Transverse colon (tissue), 4 donors: ENCODE measurements at regions not wholly inside any gene's neighbourhood (a gene's known extent, or its start where the extent isn't known, plus 50 kb on each side); places are given as distances from the start of the nearest gene placed in this dataset.
"Not testable (repeated sequence)": the region's sequence is repeated elsewhere in the genome, so short reads cannot be mapped to it uniquely, and the experiment has no call there.

Experiments used
- DNase-seq: peaks from one replicate; pipeline ENCODE4 v3.0.0-alpha.2; 2019
- H3K27ac ChIP-seq, 4 donors: fragments of 200-600 bp; sonication (generic); 2 replicates each; pipeline ENCODE4 v1.5.1; 2016 to 2018; ENCODE audit warnings: inconsistent platforms in 4 of 4
- H3K27me3 ChIP-seq: fragments of 200-600 bp; sonication (generic); 2 replicates; pipeline ENCODE4 v1.5.1; 2017; ENCODE audit warnings: inconsistent platforms
- H3K36me3 ChIP-seq, 4 donors: fragments of 200-600 bp; sonication (generic); 2 replicates each; pipeline ENCODE4 v1.5.1; 2017 to 2019; ENCODE audit warnings: inconsistent platforms in 4 of 4
- H3K4me1 ChIP-seq, 4 donors: fragments of 200-600 bp; sonication (generic); 2 replicates each; pipeline ENCODE4 v1.5.1; 2017 to 2020; ENCODE audit warnings: inconsistent platforms in 4 of 4
- H3K4me3 ChIP-seq, 4 donors: fragments of 200-600 bp; sonication (generic); 1 replicate in 1 of 4; 2 replicates in 3 of 4; pipeline versions ENCODE4 v1.5.1 to v1.6.1; 2017 to 2019; ENCODE audit warnings: inconsistent platforms in 4 of 4
- H3K9me3 ChIP-seq, 2 donors: fragments of 200-600 bp; sonication (generic); 2 replicates each; pipeline ENCODE4 v1.5.1; 2017 to 2019; ENCODE audit warnings: inconsistent platforms in 2 of 2
- EP300 ChIP-seq: sonication (generic); formaldehyde crosslinking; IDR thresholded peaks from one replicate; pipeline ENCODE4 v1.6.1; 2017; ENCODE audit warnings: antibody characterized with exemption, low read depth
- POLR2A ChIP-seq: fragments of 450-650 bp; IDR thresholded peaks from one replicate; pipeline ENCODE4 v1.6.1; 2016; ENCODE audit warnings: antibody characterized with exemption, mild to moderate bottlenecking, moderate library complexity
- POLR2AphosphoS5 ChIP-seq, 3 donors: sonication (generic); formaldehyde crosslinking; IDR thresholded peaks; one replicate each; pipeline ENCODE4 v1.6.1; 2016; ENCODE audit warnings: antibody characterized with exemption in 3 of 3
- WGBS, 2 donors: methylation state at CpG; one replicate each; pipeline ENCODE4 v1.1.5; 2018; ENCODE audit warnings: low coverage in 1 of 2; 5-methylcytosine and 5-hydroxymethylcytosine counted together
- in situ Hi-C, 4 donors: fragments of 200-750 bp; cut with MboI; loops; one replicate each; pipeline versions ENCODE4 v1.15.0 to v1.15.1; 2017; ENCODE audit warnings: low sequenced_read_pairs in 3 of 4, low pct_ligation_motif_present in 1 of 4, low pct_unique_long_range_greater_than_20kb in 1 of 4
- intact Hi-C: fragments of 100-400 bp; cut with DNase I; formaldehyde crosslinking; loops from one replicate; pipeline ENCODE4 v1.15.1; 2023; ENCODE audit warnings: low total_unique reads
- TF ChIP-seq, protein P1 (sequence below), 5 experiments: fragments of 200-600 bp in 3 of 5; fragments of 450-650 bp in 2 of 5; sonication (generic) in 3 of 5; IDR thresholded peaks; 1 replicate in 2 of 5; 2 replicates in 3 of 5; pipeline ENCODE4 v1.5.1; 2016 to 2017; ENCODE audit warnings: antibody characterized with exemption in 5 of 5, inconsistent platforms in 3 of 5, mild to moderate bottlenecking in 2 of 5, moderate library complexity in 1 of 5

DNA sequence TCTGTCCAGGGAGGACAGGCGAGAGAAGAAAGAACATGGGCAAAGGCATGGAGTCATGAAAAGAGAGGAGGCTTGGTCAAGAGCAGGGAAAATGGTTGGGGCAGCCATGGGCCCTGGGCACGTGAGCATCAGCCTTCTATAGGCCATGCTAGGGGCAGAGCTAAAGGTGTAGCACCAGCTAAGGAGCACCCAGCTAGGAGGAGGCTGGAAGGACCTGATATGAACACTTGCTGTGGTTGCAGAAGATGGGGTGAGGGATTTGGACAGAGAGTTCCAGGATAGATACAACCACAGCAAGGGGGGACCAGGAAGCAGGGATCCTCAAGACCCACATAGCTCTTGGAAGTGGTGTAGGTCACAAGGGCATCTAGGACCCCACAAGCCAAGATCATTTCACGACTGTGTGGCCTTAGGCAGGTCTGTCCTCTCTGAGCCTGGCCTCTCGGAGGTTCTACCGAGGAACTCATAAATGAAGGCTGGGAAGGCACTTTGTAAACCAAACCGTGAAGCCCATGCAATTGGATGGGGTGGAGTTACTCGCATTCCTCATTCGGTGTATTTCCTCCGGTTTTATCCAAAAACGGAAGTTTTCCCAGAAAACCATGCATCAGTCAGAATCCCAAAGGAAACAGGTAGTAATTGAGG lies 74.0 kb upstream of the TOP1 start:
- Histone ChIP-seq H3K36me3 (no peaks in the 10 kb centered on the region), H3K27ac (no peak overlapping the region), H3K4me1 (no peaks in the 10 kb centered on the region), H3K9me3 (no peaks in the 10 kb centered on the region), H3K27me3 (no peaks in the 10 kb centered on the region), H3K4me3 (no peak overlapping the region)
- TF ChIP-seq EP300 (no peak), POLR2A (no peak), POLR2AphosphoS5 (IDR thresholded peaks at IDR 0.05) (no peak)
- TF ChIP-seq, protein P1, sequence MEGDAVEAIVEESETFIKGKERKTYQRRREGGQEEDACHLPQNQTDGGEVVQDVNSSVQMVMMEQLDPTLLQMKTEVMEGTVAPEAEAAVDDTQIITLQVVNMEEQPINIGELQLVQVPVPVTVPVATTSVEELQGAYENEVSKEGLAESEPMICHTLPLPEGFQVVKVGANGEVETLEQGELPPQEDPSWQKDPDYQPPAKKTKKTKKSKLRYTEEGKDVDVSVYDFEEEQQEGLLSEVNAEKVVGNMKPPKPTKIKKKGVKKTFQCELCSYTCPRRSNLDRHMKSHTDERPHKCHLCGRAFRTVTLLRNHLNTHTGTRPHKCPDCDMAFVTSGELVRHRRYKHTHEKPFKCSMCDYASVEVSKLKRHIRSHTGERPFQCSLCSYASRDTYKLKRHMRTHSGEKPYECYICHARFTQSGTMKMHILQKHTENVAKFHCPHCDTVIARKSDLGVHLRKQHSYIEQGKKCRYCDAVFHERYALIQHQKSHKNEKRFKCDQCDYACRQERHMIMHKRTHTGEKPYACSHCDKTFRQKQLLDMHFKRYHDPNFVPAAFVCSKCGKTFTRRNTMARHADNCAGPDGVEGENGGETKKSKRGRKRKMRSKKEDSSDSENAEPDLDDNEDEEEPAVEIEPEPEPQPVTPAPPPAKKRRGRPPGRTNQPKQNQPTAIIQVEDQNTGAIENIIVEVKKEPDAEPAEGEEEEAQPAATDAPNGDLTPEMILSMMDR (IDR thresholded peaks at IDR 0.05), result no peak
- WGBS, 2 donors, result 91 to 93% methylated on average over 2 to 10 of the region's 10 CpGs
- intact Hi-C loops (no loop called here), in situ Hi-C loops (loop anchor here in 3 of 4 donors (25.0 kb wide), 3 partner anchors 217 to 1067 kb away; partner anchors contain the start of gene LPIN3 (in 1 of the 3))
- DNase-seq, result no peak

DNA sequence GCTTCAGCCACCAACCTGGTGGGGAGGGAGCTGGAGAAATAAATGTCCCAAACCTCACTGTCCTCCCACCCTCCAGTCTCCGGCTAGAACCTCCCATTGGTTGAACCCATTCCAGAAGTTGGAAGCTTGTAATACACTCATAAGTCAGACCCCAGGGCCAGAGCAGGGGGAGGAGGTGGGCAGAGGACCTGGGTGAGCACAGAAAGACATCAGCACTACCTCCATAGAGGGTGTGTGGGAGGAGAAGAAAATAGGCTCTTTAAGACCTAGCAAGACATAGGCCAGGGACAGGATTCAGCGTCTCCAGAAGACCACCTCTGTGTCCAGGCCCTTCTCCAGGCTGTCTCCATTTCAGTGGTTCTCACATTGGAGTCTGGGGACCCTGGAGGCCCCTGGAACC lies 73.3 kb upstream of the TOP1 start:
- no peaks in the 10 kb centered on the region for H3K4me1 ChIP-seq
- H3K9me3 ChIP-seq, result no peaks in the 10 kb centered on the region
- H3K27me3 ChIP-seq, result no peaks in the 10 kb centered on the region
- intact Hi-C loops, result no loop called here
- TF ChIP-seq POLR2AphosphoS5 (IDR thresholded peaks at IDR 0.05), result no peak
- TF ChIP-seq, protein P1 (IDR thresholded peaks at IDR 0.05), result no peak
- TF ChIP-seq EP300, result no peak
- no peak for TF ChIP-seq POLR2A
- WGBS, 2 donors, result 93% methylated on average over 2 of the region's 2 CpGs; no CpG with 5 or more reads in 1 of the 2 donors
- H3K4me3 ChIP-seq, result no peak overlapping the region
- in situ Hi-C loops, result loop anchor here in 3 of 4 donors (25.0 kb wide), 3 partner anchors 218 to 1068 kb away; partner anchors contain the start of gene LPIN3 (in 1 of the 3)
- no peak overlapping the region for H3K27ac ChIP-seq
- no peak for DNase-seq
- H3K36me3 ChIP-seq, result no peaks in the 10 kb centered on the region

DNA sequence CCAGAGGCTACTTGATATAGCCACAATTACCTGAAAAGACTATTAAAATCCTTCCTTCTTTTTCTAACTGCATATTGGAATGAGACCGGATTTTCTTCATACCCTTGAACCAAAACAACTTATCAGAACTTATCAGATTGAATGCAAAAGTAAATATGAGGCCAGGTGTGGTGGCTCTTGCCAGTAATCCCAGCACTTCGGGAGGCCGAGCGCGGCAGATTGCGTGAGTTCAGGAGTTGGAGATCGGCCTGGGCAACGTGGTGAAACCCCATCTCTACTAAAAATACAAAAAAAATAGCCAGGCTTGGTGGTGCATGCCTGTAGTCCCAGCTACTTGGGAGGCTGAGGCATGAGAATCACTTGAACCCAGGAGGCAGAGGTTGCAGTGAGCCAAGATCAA lies 72.8 kb upstream of the TOP1 start:
- H3K27me3 ChIP-seq, H3K36me3 ChIP-seq, H3K27ac ChIP-seq, H3K4me1 ChIP-seq, intact Hi-C loops, H3K9me3 ChIP-seq, H3K4me3 ChIP-seq, DNase-seq: not testable (repeated sequence)
- in situ Hi-C loops, result loop anchor here in 3 of 4 donors (25.0 kb wide), 3 partner anchors 219 to 1069 kb away; partner anchors contain the start of gene LPIN3 (in 1 of the 3)
- 16 to 68% methylated on average over 7 to 8 of the region's 8 CpGs for WGBS, 2 donors

DNA sequence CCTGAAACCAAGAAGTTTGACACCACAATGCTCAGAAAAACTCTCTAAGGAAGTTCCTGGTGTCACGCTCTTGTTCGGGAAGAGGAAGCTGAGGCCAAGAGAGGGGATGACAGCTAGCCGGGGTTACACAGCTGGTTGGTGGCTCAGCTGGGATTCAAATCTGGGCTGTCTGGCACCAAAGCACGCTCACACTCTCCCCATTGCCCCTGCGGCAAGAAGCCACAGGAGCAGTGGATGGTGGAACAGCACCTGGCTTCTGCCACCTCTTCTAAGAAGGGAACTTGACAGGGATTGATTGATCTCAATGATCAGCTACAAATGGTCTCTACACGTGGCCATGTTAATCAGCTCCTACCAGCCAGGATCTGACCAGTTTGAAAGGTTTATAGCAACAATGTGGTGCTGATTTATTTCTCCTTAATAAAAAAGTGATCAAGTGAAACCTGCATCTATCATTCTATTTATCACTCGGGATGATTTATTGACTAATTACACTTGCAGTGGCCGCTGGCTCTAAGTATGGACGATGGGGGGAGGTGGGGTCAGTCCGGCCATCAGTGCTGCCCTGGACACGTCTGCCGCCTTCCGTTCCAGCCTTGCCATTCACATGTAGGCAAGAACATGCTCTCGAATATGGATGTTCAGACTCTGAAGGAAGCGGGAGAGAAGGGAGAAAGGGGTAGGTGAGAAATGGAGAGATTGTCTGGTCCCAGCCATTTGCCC lies 71.9 kb upstream of the TOP1 start:
- no peak overlapping the region for H3K4me3 ChIP-seq
- DNase-seq, result no peak
- in situ Hi-C loops, result loop anchor here in 3 of 4 donors (25.0 kb wide), 3 partner anchors 219 to 1069 kb away; partner anchors contain the start of gene LPIN3 (in 1 of the 3)
- no peaks in the 10 kb centered on the region for H3K9me3 ChIP-seq
- TF ChIP-seq, protein P1 (IDR thresholded peaks at IDR 0.05), result no peak
- TF ChIP-seq POLR2A, result no peak
- TF ChIP-seq EP300, result no peak
- no peak for TF ChIP-seq POLR2AphosphoS5 (IDR thresholded peaks at IDR 0.05)
- intact Hi-C loops, result no loop called here
- no peaks in the 10 kb centered on the region for H3K4me1 ChIP-seq
- 60 to 93% methylated on average over 3 to 15 of the region's 15 CpGs for WGBS, 2 donors
- no peak overlapping the region for H3K27ac ChIP-seq
- no peaks in the 10 kb centered on the region for H3K36me3 ChIP-seq
- no peaks in the 10 kb centered on the region for H3K27me3 ChIP-seq
